Erythroblast (primary cell): ENCODE measurements at regions not wholly inside any gene's neighbourhood (a gene's known extent, or its start where the extent isn't known, plus 50 kb on each side); places are given as distances from the start of the nearest gene placed in this dataset.

Experiments
- DNase-seq, 2 experiments: peaks; one replicate each; lab custom pipeline; 2025; lab: John Stamatoyannopoulos, UW
- GATA1 ChIP-seq: IDR thresholded peaks from 2 replicates; pipeline ENCODE4 v1.6.1; 2011; ENCODE audit warnings: low read depth, mild to moderate bottlenecking, control low read depth, low read length, moderate library complexity
- POLR2A ChIP-seq: IDR thresholded peaks from 2 replicates; pipeline ENCODE4 v1.6.1; 2011; ENCODE audit warnings: mild to moderate bottlenecking, low read length

- no peak for TF ChIP-seq GATA1
- no peak for TF ChIP-seq POLR2A
Measured at GRCh38 chr2:41963661-41964525, 83.9 kb upstream of the PKDCC start.

GRCh38 chr2:41965173-41965908 is 82.5 kb upstream of the PKDCC start:
- TF ChIP-seq POLR2A = no peak
- TF ChIP-seq GATA1 = no peak

More at GRCh38 chr2:41963661-41964525, 83.9 kb upstream of the PKDCC start:
- no peak for DNase-seq

GRCh38 chr2:41965909-41966295 is 81.9 kb upstream of the PKDCC start:
- TF ChIP-seq POLR2A (no peak), GATA1 (no peak)

More at GRCh38 chr2:41965173-41965908, 82.5 kb upstream of the PKDCC start:
- DNase-seq = no peak

GRCh38 chr2:41966431-41966893 is 81.4 kb upstream of the PKDCC start:
- TF ChIP-seq GATA1 (no peak), POLR2A (no peak)
- no peak for DNase-seq

More at GRCh38 chr2:41965909-41966295, 81.9 kb upstream of the PKDCC start:
- no peak for DNase-seq

GRCh38 chr2:41966920-41967319 is 80.9 kb upstream of the PKDCC start:
- DNase-seq = no peak
- no peak for TF ChIP-seq POLR2A
- TF ChIP-seq GATA1 = no peak

GRCh38 chr2:41967476-41968181 is 80.2 kb upstream of the PKDCC start:
- DNase-seq = no peak
- TF ChIP-seq POLR2A (no peak), GATA1 (no peak)

- no peak for DNase-seq
- no peak for TF ChIP-seq GATA1
- TF ChIP-seq POLR2A = no peak
Measured at GRCh38 chr2:41968182-41968578, 79.6 kb upstream of the PKDCC start.

GRCh38 chr2:41970988-41971660 is 76.7 kb upstream of the PKDCC start:
- DNase-seq = no peak
- TF ChIP-seq GATA1 = no peak

GRCh38 chr2:41972179-41972578 is 75.6 kb upstream of the PKDCC start:
- TF ChIP-seq POLR2A (no peak), GATA1 (no peak)
- DNase-seq = no peak

- no peak for DNase-seq
Measured at GRCh38 chr2:41972819-41973218, 75.0 kb upstream of the PKDCC start.

GRCh38 chr2:41973871-41974270 is 74.0 kb upstream of the PKDCC start:
- no peak for TF ChIP-seq GATA1
- no peak for TF ChIP-seq POLR2A
- no peak for DNase-seq

More at GRCh38 chr2:41972819-41973218, 75.0 kb upstream of the PKDCC start:
- TF ChIP-seq POLR2A (no peak), GATA1 (no peak)

- no peak for DNase-seq
- TF ChIP-seq POLR2A (no peak), GATA1 (no peak)
Measured at GRCh38 chr2:41981417-41981816, 66.4 kb upstream of the PKDCC start.

GRCh38 chr2:41985573-41986095 is 62.2 kb upstream of the PKDCC start:
- DNase-seq = no peak
- TF ChIP-seq POLR2A (no peak), GATA1 (no peak)
